Stimulated activated CD8-positive, alpha-beta memory T cell treated with anti-CD3 and anti-CD28 coated beads, Interleukin-15, amount 100 ng/mL, for 4 hours (primary cell): ENCODE measurements at regions not wholly inside any gene's neighbourhood (a gene's known extent, or its start where the extent isn't known, plus 50 kb on each side); places are given as distances from the start of the nearest gene placed in this dataset.
A peak's percentile ranks its signal among the peaks of the same experiment; 100 is the strongest.
"Not testable (repeated sequence)": the region's sequence is repeated elsewhere in the genome, so short reads cannot be mapped to it uniquely, and the experiment has no call there.

Source experiments
- DNase-seq, 2 donors: peaks; one replicate each; pipeline ENCODE4 v3.0.0-alpha.2; 2020; ENCODE audit warnings: low read depth in 2 of 2

- DNase-seq, result not testable (repeated sequence)
These were observed 275.5 kb upstream of the FRG2C start for GRCh38 chr3:75388486-75389124.

- not testable (repeated sequence) for DNase-seq
These were observed 270.8 kb upstream of the FRG2C start for GRCh38 chr3:75393288-75393694.

- DNase-seq, result not testable (repeated sequence)
These were observed 270.0 kb upstream of the FRG2C start for GRCh38 chr3:75394102-75394501.

GRCh38 chr3:75394562-75395360, 269.4 kb upstream of the FRG2C start:
- not testable (repeated sequence) for DNase-seq

GRCh38 chr3:75395580-75396315, 268.4 kb upstream of the FRG2C start:
- no peak for DNase-seq

DNA sequence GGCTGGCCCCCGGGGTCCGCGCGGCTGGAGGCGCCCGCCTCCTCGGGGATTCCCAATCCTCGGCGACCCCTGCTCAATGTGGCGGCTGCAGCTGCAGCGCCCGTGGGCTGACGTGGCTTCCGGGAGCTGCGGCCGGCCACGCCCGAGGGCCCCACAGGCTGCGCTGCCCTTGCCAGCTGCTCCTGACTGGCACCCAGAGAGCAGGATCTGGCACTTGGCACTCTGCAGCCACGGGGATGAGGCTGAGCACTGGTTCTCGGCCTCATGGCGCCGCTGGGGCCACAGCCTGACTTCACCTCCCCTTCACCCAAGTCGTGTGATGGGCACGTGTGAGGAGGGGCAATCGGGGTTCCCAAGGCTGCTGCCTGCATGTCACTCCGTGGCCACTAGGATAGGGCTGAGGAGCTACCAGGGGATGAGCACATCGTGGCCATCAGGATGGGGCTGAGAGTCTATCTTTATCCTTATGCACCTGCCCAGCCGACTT, 267.8 kb upstream of the FRG2C start:
- DNase-seq, result no peak

GRCh38 chr3:75397486-75397885, 266.6 kb upstream of the FRG2C start:
- not testable (repeated sequence) for DNase-seq

GRCh38 chr3:75422101-75422945, 241.8 kb upstream of the FRG2C start:
- not testable (repeated sequence) for DNase-seq

DNA sequence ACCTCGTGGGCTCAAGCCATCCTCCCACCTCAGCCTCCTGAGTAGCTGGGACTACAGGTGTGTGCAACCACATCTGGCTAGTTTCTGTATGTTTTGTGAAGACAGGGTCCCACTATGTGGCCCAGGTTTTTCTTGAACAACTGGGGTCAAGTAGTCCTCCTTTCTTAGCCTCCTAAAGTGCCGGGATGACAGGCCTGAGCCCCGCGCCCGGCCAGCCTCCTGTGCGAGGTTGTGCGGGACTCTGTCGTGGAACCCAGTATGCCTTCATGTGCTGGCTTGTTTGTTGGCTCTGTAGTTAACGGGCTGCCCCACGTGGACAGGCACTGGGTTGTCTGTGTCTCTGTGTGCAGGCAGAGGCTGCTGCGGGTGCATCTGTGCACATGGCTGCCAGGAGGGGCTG, 238.7 kb upstream of the FRG2C start:
- DNase-seq, result not testable (repeated sequence)

- not testable (repeated sequence) for DNase-seq
These were observed 236.6 kb upstream of the FRG2C start for GRCh38 chr3:75427486-75427885.

DNA sequence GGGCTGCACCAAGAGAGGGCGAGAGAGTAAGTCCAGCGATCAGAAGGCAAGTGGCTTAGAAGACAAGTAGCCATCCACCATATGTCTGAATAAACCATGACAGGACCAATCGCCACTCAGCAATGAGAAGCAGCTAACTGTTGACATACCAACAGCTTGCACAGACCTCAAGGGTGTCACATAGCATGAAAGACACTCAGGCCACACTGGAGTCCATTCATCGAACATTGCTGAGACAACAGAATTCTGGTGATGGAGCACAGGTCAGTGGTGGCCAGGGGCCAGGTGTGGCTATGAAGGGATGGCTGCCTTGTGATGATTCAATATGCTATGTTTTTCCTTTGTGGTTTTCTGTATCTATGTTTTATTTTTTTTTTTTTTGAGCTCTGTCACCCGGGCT, 236.2 kb upstream of the FRG2C start:
- DNase-seq, result not testable (repeated sequence)

DNA sequence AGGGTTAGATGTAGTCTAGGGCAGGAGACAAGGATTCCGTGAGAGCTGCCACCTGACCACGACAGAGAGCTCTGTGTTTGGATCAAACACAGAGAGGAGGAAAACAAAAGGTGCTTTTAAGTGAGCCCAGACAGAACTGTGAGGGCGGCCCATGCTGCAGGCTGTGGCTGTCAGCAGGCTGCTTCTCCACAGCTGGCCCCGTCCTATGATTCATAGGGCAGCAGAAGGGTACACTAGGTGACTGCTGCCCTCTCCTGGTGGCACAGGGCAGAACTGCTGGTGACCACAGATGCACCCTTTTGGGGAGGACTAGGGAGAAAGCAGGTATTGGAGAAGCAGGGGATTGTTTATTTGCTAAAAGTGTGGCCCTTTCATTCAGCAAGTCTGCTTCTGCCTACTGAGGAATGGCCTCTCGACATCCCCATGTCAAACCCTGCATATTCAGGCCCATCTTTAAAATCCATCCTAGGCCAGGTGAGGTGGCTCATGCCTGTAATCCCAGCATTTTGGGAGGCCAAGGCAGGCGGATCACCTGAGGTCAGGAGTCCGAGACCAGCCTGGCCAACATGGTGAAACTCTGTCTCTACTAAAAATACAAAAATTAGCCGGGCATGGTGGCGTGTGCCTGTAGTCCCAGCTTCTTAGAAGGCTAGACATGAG, 234.4 kb upstream of the FRG2C start:
- peak; percentile 41 to 58 for DNase-seq

- DNase-seq, result not testable (repeated sequence)
These were observed 233.7 kb upstream of the FRG2C start for GRCh38 chr3:75430406-75430805.

GRCh38 chr3:75431120-75431519, 233.0 kb upstream of the FRG2C start:
- not testable (repeated sequence) for DNase-seq

- DNase-seq, result not testable (repeated sequence)
These were observed 231.7 kb upstream of the FRG2C start for GRCh38 chr3:75432466-75432865.

DNA sequence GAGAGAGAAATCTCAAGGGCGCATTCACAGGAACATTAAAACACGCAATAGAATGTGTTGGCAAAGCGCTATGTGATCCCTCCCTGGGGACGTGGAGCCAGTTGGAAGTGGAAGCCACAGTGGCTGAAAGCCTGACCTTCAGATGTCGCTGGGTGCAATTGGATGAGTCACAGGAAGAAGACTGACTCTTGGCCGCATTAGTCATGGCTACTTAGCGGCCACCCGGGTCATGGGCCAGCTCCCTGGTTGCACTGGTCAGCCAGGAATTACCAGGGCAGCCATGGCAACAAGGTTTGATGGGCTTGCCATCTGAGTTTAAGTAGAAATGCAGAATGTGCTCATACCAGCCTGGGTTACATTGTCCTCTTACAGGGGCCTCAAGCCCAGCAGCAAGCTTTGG, 231.2 kb upstream of the FRG2C start:
- not testable (repeated sequence) for DNase-seq

- not testable (repeated sequence) for DNase-seq
These were observed 230.8 kb upstream of the FRG2C start for GRCh38 chr3:75433295-75433694.

GRCh38 chr3:75434276-75434912, 229.7 kb upstream of the FRG2C start:
- peak in 1 of 2 donors; percentile 4 for DNase-seq

DNA sequence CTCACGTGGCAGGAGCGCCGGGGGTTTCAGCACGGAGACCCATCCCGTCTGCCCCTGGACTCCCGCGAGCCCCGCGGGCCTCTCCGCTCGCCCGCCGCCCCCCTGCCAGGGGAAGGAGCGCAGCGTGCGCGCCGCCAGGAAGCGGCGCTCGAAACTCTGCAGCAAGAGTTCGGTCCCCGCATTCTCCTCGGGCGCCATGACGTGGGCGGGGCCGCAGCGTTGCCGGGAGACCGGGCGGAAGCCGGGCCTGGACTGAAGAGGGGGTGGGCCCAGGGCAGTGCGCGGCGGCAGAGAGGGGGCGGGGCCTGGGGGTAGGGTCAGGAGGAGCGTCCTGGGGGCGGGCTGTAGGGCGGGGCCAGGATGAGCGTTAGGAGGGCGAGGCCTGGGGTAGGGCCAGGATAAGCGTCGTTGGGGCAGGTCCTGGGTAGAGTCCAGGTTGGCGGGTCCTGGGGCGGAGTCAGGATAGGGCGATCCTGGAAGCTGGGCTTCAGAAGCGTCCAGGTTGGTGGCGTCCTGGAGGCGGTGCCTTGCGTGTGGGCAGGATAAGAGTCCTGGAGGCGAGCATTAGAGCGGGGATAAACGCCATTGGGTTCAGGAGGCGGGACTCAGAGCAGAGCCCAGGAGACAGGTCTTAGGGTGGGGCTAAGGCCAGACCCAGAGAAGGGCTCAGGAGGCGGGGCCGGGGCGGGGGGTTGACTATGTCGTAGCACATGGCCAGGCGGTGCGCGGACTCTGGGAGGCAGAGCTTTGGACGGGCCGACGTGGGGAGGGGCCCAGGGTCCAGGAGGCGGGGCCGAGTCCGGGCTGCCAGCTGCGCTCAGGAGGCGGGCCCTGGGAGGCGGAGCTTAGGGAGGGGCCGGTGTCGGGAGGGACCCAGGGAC, 229.0 kb upstream of the FRG2C start:
- DNase-seq, result peak; percentile 94
